ENCODE measurements at regions not wholly inside any gene's neighbourhood (a gene's known extent, or its start where the extent isn't known, plus 50 kb on each side); places are given as distances from the start of the nearest gene placed in this dataset.
"Not testable (repeated sequence)": the region's sequence is repeated elsewhere in the genome, so short reads cannot be mapped to it uniquely, and the experiment has no call there.

- ChIA-PET CTCF (no interaction called here), POLR2A (no interaction called here)
These were observed 87.4 kb upstream of the CCL21 start for GRCh38 chr9:34797367-34797766.

GRCh38 chr9:34796924-34797323 is 87.0 kb upstream of the CCL21 start:
- POLR2A ChIA-PET = no interaction called here
- CTCF ChIA-PET = no interaction called here

GRCh38 chr9:34793428-34793827 is 83.5 kb upstream of the CCL21 start:
- ChIA-PET POLR2A (no interaction called here), CTCF (no interaction called here)

- POLR2A ChIA-PET = no interaction called here
- CTCF ChIA-PET = no interaction called here
These were observed 74.1 kb upstream of the CCL21 start for GRCh38 chr9:34783951-34784487.

GRCh38 chr9:34782372-34782771 is 72.4 kb upstream of the CCL21 start:
- POLR2A ChIA-PET = no interaction called here
- CTCF ChIA-PET = no interaction called here

- ChIA-PET CTCF (no interaction called here), POLR2A (no interaction called here)
These were observed 67.7 kb upstream of the CCL21 start for GRCh38 chr9:34777666-34778065.

- ChIA-PET CTCF (no interaction called here), POLR2A (no interaction called here)
These were observed 64.0 kb upstream of the CCL21 start for GRCh38 chr9:34773955-34774354.

GRCh38 chr9:34773306-34773910 is 63.5 kb upstream of the CCL21 start:
- POLR2A ChIA-PET = no interaction called here
- CTCF ChIA-PET = no interaction called here

- ChIA-PET CTCF (no interaction called here), POLR2A (no interaction called here)
These were observed 61.1 kb upstream of the CCL21 start for GRCh38 chr9:34771007-34771406.

GRCh38 chr9:34767087-34767486 is 57.2 kb upstream of the CCL21 start:
- POLR2A ChIA-PET, CTCF ChIA-PET: not testable (repeated sequence)

GRCh38 chr9:34760196-34761040 is 50.5 kb upstream of the CCL21 start:
- CTCF ChIA-PET = interaction anchor here (0.8 to 1.3 kb wide), 2 partner anchors 10 to 14 kb away, joined by 3 to 5 read pairs; no protein-coding TSS in a partner anchor
- POLR2A ChIA-PET = not testable (repeated sequence)
